ENCODE measurements at regions not wholly inside any gene's neighbourhood (a gene's known extent, or its start where the extent isn't known, plus 50 kb on each side); places are given as distances from the start of the nearest gene placed in this dataset.

- no peak overlapping the region for H3K4me3 ChIP-seq (ENCODE audit: low read depth, low read length)
- H3K27me3 ChIP-seq (ENCODE audit: insufficient read depth, low read depth, severe bottlenecking) = no peaks in the 10 kb centered on the region
- no peak for DNase-seq
- no peaks in the 10 kb centered on the region for H3K36me3 ChIP-seq
- TF ChIP-seq, protein P1, sequence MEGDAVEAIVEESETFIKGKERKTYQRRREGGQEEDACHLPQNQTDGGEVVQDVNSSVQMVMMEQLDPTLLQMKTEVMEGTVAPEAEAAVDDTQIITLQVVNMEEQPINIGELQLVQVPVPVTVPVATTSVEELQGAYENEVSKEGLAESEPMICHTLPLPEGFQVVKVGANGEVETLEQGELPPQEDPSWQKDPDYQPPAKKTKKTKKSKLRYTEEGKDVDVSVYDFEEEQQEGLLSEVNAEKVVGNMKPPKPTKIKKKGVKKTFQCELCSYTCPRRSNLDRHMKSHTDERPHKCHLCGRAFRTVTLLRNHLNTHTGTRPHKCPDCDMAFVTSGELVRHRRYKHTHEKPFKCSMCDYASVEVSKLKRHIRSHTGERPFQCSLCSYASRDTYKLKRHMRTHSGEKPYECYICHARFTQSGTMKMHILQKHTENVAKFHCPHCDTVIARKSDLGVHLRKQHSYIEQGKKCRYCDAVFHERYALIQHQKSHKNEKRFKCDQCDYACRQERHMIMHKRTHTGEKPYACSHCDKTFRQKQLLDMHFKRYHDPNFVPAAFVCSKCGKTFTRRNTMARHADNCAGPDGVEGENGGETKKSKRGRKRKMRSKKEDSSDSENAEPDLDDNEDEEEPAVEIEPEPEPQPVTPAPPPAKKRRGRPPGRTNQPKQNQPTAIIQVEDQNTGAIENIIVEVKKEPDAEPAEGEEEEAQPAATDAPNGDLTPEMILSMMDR (IDR thresholded peaks at IDR 0.05; ENCODE audit: low read depth, low read length) = no peak
- no peaks in the 10 kb centered on the region for H3K9me3 ChIP-seq (ENCODE audit: severe bottlenecking)
- no peak overlapping the region for H3K27ac ChIP-seq
Measured at GRCh38 chr5:98243972-98244371, 529.5 kb upstream of the RGMB start.

- TF ChIP-seq, protein P1 (IDR thresholded peaks at IDR 0.05; ENCODE audit: low read depth, low read length) = no peak
- no peaks in the 10 kb centered on the region for H3K9me3 ChIP-seq (ENCODE audit: severe bottlenecking)
- no peak overlapping the region for H3K4me3 ChIP-seq (ENCODE audit: low read depth, low read length)
- H3K27ac ChIP-seq = no peak overlapping the region
- no peaks in the 10 kb centered on the region for H3K27me3 ChIP-seq (ENCODE audit: insufficient read depth, low read depth, severe bottlenecking)
- DNase-seq = no peak
- H3K36me3 ChIP-seq = no peaks in the 10 kb centered on the region
Measured at GRCh38 chr5:98248949-98249348, 524.5 kb upstream of the RGMB start.

DNA sequence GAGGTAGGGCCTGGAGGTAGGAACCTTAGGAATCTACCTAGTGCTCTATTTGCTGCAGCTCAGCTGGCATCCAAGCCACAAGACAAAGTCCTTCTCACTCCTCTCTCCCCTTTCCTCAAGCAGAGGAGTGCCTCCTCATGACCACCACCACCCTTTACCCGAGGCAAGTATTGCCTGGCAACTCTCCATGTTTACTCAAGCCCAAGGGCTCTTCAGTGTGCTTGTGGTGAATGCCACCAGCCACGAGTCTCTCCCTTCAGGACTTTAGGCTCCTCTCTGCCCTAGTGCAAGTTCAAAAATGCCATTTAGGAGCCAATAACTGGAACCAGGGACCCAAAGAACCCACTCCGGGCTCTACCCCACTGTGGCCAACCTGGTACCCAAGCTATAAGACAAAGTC lies 514.5 kb upstream of the RGMB start:
- Histone ChIP-seq H3K36me3 (no peaks in the 10 kb centered on the region), H3K27me3 (ENCODE audit: insufficient read depth, low read depth, severe bottlenecking) (no peaks in the 10 kb centered on the region), H3K4me3 (ENCODE audit: low read depth, low read length) (no peak overlapping the region), H3K9me3 (ENCODE audit: severe bottlenecking) (no peaks in the 10 kb centered on the region), H3K27ac (no peak overlapping the region)
- TF ChIP-seq, protein P1 (IDR thresholded peaks at IDR 0.05; ENCODE audit: low read depth, low read length) = no peak
- DNase-seq = no peak

GRCh38 chr5:98259595-98259994 lies 513.9 kb upstream of the RGMB start:
- TF ChIP-seq, protein P1 (IDR thresholded peaks at IDR 0.05; ENCODE audit: low read depth, low read length) = no peak
- no peaks in the 10 kb centered on the region for H3K36me3 ChIP-seq
- no peaks in the 10 kb centered on the region for H3K27me3 ChIP-seq (ENCODE audit: insufficient read depth, low read depth, severe bottlenecking)
- no peak overlapping the region for H3K4me3 ChIP-seq (ENCODE audit: low read depth, low read length)
- H3K9me3 ChIP-seq (ENCODE audit: severe bottlenecking) = no peaks in the 10 kb centered on the region
- no peak for DNase-seq
- no peak overlapping the region for H3K27ac ChIP-seq

- no peak for DNase-seq
- no peaks in the 10 kb centered on the region for H3K27me3 ChIP-seq (ENCODE audit: insufficient read depth, low read depth, severe bottlenecking)
- H3K36me3 ChIP-seq = no peaks in the 10 kb centered on the region
- H3K9me3 ChIP-seq (ENCODE audit: severe bottlenecking) = no peaks in the 10 kb centered on the region
- H3K27ac ChIP-seq = no peak overlapping the region
- no peak overlapping the region for H3K4me3 ChIP-seq (ENCODE audit: low read depth, low read length)
- TF ChIP-seq, protein P1 (IDR thresholded peaks at IDR 0.05; ENCODE audit: low read depth, low read length) = no peak
Measured at GRCh38 chr5:98263084-98263483, 510.4 kb upstream of the RGMB start.

- Histone ChIP-seq H3K9me3 (ENCODE audit: severe bottlenecking) (no peaks in the 10 kb centered on the region), H3K27me3 (ENCODE audit: insufficient read depth, low read depth, severe bottlenecking) (no peaks in the 10 kb centered on the region), H3K27ac (no peak overlapping the region), H3K36me3 (no peaks in the 10 kb centered on the region), H3K4me3 (ENCODE audit: low read depth, low read length) (no peak overlapping the region)
- TF ChIP-seq, protein P1 (IDR thresholded peaks at IDR 0.05; ENCODE audit: low read depth, low read length) = no peak
- DNase-seq = no peak
Measured at GRCh38 chr5:98268162-98268860, 505.2 kb upstream of the RGMB start.
